HL-60 (cell line): ENCODE measurements at regions not wholly inside any gene's neighbourhood (a gene's known extent, or its start where the extent isn't known, plus 50 kb on each side); places are given as distances from the start of the nearest gene placed in this dataset.
"Not testable (repeated sequence)": the region's sequence is repeated elsewhere in the genome, so short reads cannot be mapped to it uniquely, and the experiment has no call there.

ENCODE experiments used
- DNase-seq, 2 experiments: peaks; one replicate each; pipeline ENCODE4 v3.0.0-alpha.2; 2010 to 2020; ENCODE audit warnings: low read depth in 1 of 2, low spot score in 1 of 2
- H3K27ac ChIP-seq: fragments of 250-450 bp; sonication (Bioruptor Pico); replicated peaks from 2 replicates; pipeline ENCODE4 v1.5.1; 2020; ENCODE audit warnings: mild to moderate bottlenecking, moderate library complexity
- H3K27me3 ChIP-seq: fragments of 250-450 bp; sonication (Bioruptor Pico); 2 replicates; pipeline ENCODE4 v1.5.1; 2021; ENCODE audit warnings: mild to moderate bottlenecking, moderate library complexity; ENCODE audit not compliant: insufficient read depth, poor library complexity, severe bottlenecking
- H3K4me3 ChIP-seq: replicated peaks from 2 replicates; pipeline ENCODE4 v1.5.1; 2011; ENCODE audit warnings: mild to moderate bottlenecking, control low read depth, low read length; ENCODE audit not compliant: insufficient read depth
- CTCF ChIP-seq: IDR thresholded peaks from one replicate; pipeline ENCODE4 v1.5.1; 2011; ENCODE audit warnings: low read length, control low read depth, inconsistent platforms; ENCODE audit not compliant: insufficient read depth
- GABPA ChIP-seq: IDR thresholded peaks from 2 replicates; pipeline ENCODE4 v1.6.1; 2012; ENCODE audit warnings: low read depth
- POLR2AphosphoS5 ChIP-seq: IDR thresholded peaks from 2 replicates; pipeline ENCODE4 v1.6.1; 2012; ENCODE audit warnings: low read depth
- SPI1 ChIP-seq: IDR thresholded peaks from 2 replicates; pipeline ENCODE4 v1.6.1; 2012; ENCODE audit warnings: low read depth, mild to moderate bottlenecking, borderline replicate concordance
- TF ChIP-seq, protein P1 (sequence below): IDR thresholded peaks from 2 replicates; pipeline ENCODE4 v1.6.1; 2012; ENCODE audit warnings: low read depth; ENCODE audit not compliant: insufficient replicate concordance

- DNase-seq, result no peak
- H3K27me3 ChIP-seq, result no peaks in the 10 kb centered on the region
- TF ChIP-seq GABPA, result no peak
- no peak for TF ChIP-seq POLR2AphosphoS5
- no peak for TF ChIP-seq CTCF
- no peak for TF ChIP-seq SPI1
- TF ChIP-seq, protein P1, sequence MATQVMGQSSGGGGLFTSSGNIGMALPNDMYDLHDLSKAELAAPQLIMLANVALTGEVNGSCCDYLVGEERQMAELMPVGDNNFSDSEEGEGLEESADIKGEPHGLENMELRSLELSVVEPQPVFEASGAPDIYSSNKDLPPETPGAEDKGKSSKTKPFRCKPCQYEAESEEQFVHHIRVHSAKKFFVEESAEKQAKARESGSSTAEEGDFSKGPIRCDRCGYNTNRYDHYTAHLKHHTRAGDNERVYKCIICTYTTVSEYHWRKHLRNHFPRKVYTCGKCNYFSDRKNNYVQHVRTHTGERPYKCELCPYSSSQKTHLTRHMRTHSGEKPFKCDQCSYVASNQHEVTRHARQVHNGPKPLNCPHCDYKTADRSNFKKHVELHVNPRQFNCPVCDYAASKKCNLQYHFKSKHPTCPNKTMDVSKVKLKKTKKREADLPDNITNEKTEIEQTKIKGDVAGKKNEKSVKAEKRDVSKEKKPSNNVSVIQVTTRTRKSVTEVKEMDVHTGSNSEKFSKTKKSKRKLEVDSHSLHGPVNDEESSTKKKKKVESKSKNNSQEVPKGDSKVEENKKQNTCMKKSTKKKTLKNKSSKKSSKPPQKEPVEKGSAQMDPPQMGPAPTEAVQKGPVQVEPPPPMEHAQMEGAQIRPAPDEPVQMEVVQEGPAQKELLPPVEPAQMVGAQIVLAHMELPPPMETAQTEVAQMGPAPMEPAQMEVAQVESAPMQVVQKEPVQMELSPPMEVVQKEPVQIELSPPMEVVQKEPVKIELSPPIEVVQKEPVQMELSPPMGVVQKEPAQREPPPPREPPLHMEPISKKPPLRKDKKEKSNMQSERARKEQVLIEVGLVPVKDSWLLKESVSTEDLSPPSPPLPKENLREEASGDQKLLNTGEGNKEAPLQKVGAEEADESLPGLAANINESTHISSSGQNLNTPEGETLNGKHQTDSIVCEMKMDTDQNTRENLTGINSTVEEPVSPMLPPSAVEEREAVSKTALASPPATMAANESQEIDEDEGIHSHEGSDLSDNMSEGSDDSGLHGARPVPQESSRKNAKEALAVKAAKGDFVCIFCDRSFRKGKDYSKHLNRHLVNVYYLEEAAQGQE, result no peak
- H3K4me3 ChIP-seq, result no peak overlapping the region
- H3K27ac ChIP-seq, result no peak overlapping the region
These were observed 82.8 kb upstream of the ZNF536 start for GRCh38 chr19:30289336-30289735.

- H3K27me3 ChIP-seq, H3K4me3 ChIP-seq, DNase-seq, H3K27ac ChIP-seq: not testable (repeated sequence)
These were observed 81.4 kb upstream of the ZNF536 start for GRCh38 chr19:30290805-30291204.

DNA sequence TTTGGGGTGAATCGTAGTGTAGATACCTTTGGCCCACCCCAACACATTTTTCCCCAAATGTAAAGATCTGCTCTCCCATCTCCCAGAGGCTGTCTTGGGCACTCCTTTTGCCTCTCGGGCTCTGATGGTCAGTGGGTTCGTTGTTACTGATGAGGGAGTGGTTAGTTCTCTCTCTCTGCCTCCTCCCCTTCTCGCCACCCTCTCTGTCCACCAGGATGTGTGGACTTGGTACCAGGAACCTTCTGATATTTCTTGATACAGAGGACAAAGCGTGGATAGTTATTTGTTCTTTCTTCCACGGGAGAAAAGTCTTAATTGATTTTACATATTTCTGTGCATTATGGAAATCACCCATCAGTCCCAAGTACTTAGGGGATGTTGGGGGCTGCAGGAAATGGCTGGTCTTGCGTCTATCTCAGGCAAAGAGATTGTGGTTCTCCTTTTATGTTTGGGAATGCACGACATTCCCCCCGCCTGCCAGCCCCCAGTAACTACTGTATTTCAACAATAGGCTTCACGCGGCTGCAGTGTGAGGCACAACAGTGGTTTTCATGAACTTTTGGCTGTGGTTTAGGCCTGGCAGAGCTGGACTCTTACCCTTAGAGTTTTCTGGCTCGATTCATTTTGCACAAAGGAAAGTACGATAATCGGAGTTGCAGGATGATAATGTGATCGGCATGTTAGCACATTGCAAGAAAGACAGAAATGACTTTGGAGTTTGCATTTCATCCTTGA, 79.0 kb upstream of the ZNF536 start:
- Histone ChIP-seq H3K27ac (no peak overlapping the region), H3K27me3 (no peaks in the 10 kb centered on the region), H3K4me3 (no peak overlapping the region)
- no peak for DNase-seq
- TF ChIP-seq, protein P1, result no peak
- TF ChIP-seq SPI1 (no peak), GABPA (no peak), CTCF (no peak)

DNA sequence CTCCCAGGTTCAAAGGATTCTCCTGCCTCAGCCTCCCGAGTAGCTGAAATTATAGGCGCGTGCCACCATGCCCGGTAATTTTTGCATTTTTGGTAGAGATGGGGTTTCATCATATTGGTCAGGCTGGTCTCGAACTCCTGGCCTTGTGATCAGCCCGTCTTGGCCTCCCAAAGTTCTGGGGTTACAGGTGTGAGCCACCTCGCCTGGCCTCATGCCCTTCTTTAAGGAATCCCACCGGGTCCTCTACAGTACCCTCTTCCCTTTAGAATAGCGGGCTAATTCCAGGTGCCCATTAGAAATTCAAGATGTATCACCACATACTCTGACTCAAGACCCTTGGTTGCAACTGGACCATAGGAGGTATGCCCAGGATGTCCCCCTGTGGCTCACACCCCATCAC, 74.2 kb upstream of the ZNF536 start:
- no peaks in the 10 kb centered on the region for H3K27me3 ChIP-seq
- TF ChIP-seq GABPA, result no peak
- TF ChIP-seq CTCF, result no peak
- TF ChIP-seq, protein P1, result no peak
- no peak for TF ChIP-seq POLR2AphosphoS5
- TF ChIP-seq SPI1, result no peak
- no peak overlapping the region for H3K27ac ChIP-seq
- no peak overlapping the region for H3K4me3 ChIP-seq
- DNase-seq, result no peak
